ENCODE measurements at regions not wholly inside any gene's neighbourhood (a gene's known extent, or its start where the extent isn't known, plus 50 kb on each side); places are given as distances from the start of the nearest gene placed in this dataset.

DNA sequence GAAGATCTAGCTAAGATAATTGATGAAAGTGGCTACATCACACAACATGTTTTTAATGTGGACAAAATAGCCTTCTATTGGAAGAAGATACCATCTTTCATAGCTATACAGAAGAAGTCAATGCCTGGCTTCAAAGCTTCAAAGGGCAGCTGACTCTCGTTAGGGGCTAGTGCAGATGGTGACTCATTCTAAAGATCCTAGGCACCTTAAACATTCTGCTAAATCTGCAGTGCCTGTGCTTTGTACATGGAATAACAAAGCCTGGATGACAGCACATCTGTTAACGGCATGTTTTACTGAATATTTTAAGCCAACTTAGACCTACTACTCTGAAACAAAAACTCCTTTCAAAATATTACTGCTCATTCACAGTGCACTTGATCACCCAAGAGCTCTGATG is 65.6 kb upstream of the USP24 start:
- H3K4me1 ChIP-seq (ENCODE audit: control insufficient read depth, insufficient read depth, low read length) = peaks cover 15% of the 10 kb centered on the region
- no peaks in the 10 kb centered on the region for H3K36me3 ChIP-seq (ENCODE audit: control insufficient read depth, insufficient read depth, low read length)
- WGBS (ENCODE audit: insufficient coverage) = 40% methylated on average over 1 of the region's 2 CpGs
- H3K9me3 ChIP-seq (replicated peaks; ENCODE audit: control insufficient read depth, low read depth, low read length) = no peaks in the 10 kb centered on the region
- no peak for DNase-seq
- H3K4me3 ChIP-seq (ENCODE audit: low read length) = no peak overlapping the region
- no peak overlapping the region for H3K27ac ChIP-seq (ENCODE audit: low read length)
- no peaks in the 10 kb centered on the region for H3K27me3 ChIP-seq (ENCODE audit: control insufficient read depth, insufficient read depth, low read length)

DNA sequence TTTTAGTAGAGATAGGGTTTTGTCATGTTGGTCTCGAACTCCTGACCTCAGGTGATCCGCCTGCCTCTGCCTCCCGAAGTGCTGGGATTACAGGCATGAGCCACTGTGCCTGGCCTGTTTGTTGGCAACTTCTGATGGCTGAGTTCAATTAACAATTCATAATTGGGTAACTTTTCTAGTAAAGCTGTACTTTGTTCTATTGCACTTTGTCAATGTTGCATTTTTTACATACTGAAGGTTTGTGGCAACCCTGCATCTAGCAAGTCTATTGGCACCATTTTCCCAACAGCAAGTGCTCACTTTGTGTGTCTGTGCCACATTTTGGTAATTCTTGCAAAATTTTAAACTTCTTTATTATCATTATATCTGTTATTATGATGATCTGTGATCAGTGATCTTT is 64.5 kb upstream of the USP24 start:
- Histone ChIP-seq H3K27ac (ENCODE audit: low read length) (no peak overlapping the region), H3K4me1 (ENCODE audit: control insufficient read depth, insufficient read depth, low read length) (peaks cover 15% of the 10 kb centered on the region), H3K36me3 (ENCODE audit: control insufficient read depth, insufficient read depth, low read length) (no peaks in the 10 kb centered on the region), H3K9me3 (replicated peaks; ENCODE audit: control insufficient read depth, low read depth, low read length) (no peaks in the 10 kb centered on the region), H3K4me3 (ENCODE audit: low read length) (no peak overlapping the region), H3K27me3 (ENCODE audit: control insufficient read depth, insufficient read depth, low read length) (no peaks in the 10 kb centered on the region)
- no peak for DNase-seq
- no CpG with 5 or more reads among the region's 3 CpGs for WGBS (ENCODE audit: insufficient coverage)

DNA sequence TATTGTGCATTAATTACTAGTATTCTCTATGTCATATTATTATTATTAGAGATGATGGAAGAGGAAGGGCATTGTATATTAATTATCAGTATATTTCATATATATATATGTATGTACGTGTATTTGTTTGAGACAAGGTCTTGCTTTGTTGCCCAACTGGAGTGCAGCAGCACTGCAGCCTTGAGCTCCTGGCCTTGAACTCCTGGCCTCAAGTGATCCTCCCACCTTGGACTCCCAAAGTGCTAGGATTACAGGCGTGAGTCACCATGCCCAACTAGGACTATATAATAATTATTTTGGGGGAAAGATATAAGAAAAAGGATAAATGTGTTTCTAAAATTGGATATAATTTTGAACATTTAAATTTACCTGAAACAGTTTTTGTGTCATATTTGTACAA is 63.2 kb upstream of the USP24 start:
- Histone ChIP-seq H3K9me3 (replicated peaks; ENCODE audit: control insufficient read depth, low read depth, low read length) (no peaks in the 10 kb centered on the region), H3K27ac (ENCODE audit: low read length) (no peak overlapping the region), H3K4me3 (ENCODE audit: low read length) (no peak overlapping the region), H3K36me3 (ENCODE audit: control insufficient read depth, insufficient read depth, low read length) (no peaks in the 10 kb centered on the region), H3K4me1 (ENCODE audit: control insufficient read depth, insufficient read depth, low read length) (peaks cover 15% of the 10 kb centered on the region), H3K27me3 (ENCODE audit: control insufficient read depth, insufficient read depth, low read length) (no peaks in the 10 kb centered on the region)
- no peak for DNase-seq
- no CpG with 5 or more reads among the region's 2 CpGs for WGBS (ENCODE audit: insufficient coverage)

DNA sequence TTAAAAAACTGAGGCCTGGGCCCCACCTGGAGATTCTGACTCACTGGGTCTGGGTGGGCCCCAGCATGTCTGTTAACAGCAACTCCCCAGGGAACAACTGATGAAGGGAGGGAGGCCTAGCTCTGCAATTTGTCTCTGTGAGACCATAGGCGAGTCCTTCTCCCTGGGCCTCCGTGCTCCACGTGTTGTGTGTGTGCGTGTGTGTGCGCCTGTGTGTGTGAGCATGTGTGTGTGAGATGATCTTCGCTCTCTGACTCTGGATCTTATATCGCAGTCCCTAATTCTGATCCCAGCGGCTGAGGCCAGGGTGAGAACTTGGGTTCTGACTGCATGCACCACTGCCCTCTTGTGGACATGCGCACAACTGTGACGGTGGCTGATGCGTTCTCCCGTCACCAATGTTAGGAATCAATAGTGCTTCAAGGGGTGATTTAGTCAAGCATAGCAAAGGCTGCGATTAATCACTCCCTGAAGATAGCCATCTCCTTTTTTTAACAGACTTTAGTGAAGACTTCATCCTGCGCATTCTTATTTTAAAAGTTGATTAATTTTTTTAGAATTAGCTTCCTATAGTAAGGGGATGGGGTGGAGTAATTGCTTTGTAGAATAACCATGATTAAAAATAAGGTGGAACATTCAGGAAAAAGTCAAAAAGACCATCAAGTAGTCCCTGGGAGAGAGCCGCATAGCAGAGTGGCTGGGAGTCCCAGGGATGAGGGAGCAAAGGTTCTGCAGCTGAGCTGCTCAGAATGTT is 62.4 kb upstream of the USP24 start:
- DNase-seq = peak; percentile 78
- Histone ChIP-seq H3K4me1 (ENCODE audit: control insufficient read depth, insufficient read depth, low read length) (peaks cover 15% of the 10 kb centered on the region), H3K27ac (ENCODE audit: low read length) (peak overlapping the region; percentile 62)

DNA sequence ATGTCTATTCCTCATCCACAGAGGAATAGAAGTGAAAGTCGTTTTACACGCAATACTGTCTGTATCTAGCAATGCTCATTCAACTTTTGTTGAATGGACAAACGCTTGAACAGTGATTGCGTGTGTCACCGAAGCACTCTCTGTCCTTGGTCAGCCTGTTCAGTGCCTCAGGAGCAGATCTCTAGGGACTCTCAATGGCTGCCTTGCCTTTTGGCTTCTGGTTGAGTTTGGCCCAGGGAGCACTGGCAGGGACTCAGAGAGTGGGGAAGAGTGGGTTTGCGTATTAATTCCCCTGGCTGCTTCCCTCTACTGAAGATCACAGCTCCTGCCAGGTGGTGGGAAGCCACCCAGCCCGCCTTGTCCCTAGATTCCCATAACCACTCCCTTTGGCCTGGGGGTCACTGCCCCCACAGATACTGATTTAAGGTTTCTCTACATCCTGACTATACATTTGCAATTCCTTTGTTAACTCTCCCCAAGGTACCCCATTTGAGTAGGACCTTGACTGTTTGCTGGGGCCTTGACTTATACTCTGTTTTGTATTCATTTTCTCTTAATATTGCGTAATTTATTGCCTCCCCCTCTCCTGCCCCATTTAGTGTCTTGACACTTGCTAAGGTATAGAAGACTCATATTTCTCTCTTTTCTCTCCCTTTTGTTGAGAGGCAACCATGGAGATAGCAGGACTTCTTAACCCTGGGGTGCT is 61.7 kb upstream of the USP24 start:
- Histone ChIP-seq H3K27ac (ENCODE audit: low read length) (peak overlapping the region; percentile 62), H3K4me1 (ENCODE audit: control insufficient read depth, insufficient read depth, low read length) (peaks cover 15% of the 10 kb centered on the region), H3K36me3 (ENCODE audit: control insufficient read depth, insufficient read depth, low read length) (no peaks in the 10 kb centered on the region), H3K9me3 (replicated peaks; ENCODE audit: control insufficient read depth, low read depth, low read length) (no peaks in the 10 kb centered on the region), H3K27me3 (ENCODE audit: control insufficient read depth, insufficient read depth, low read length) (no peaks in the 10 kb centered on the region), H3K4me3 (ENCODE audit: low read length) (no peak overlapping the region)
- peak; percentile 39 for DNase-seq
- WGBS (ENCODE audit: insufficient coverage) = 52% methylated on average over 7 of the region's 8 CpGs

More for the DNA sequence above, 62.4 kb upstream of the USP24 start:
- H3K9me3 ChIP-seq (replicated peaks; ENCODE audit: control insufficient read depth, low read depth, low read length) = no peaks in the 10 kb centered on the region
- H3K36me3 ChIP-seq (ENCODE audit: control insufficient read depth, insufficient read depth, low read length) = no peaks in the 10 kb centered on the region
- no peak overlapping the region for H3K4me3 ChIP-seq (ENCODE audit: low read length)
- no peaks in the 10 kb centered on the region for H3K27me3 ChIP-seq (ENCODE audit: control insufficient read depth, insufficient read depth, low read length)
- WGBS (ENCODE audit: insufficient coverage) = 16% methylated on average over 5 of the region's 15 CpGs

DNA sequence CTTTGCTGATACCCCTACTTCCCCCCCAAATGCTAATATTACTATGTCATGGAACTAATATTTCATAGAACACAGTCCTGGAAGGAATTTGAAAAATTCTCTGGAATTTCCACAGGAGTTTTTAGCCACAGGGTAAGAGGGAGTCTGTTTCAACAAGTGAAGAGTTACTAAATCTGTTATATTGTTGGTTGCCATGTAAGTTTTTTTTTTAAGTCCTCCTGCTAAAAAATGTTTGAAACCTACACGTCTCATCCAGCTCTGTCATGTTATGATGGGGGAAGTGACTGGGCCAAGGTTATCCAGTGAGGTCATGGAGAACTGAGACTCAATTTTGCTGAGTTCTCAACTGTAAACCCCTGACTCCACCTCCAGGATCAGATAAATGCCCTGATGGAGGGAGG is 60.8 kb upstream of the USP24 start:
- DNase-seq = peak; percentile 39
- no peak overlapping the region for H3K27ac ChIP-seq (ENCODE audit: low read length)
- WGBS (ENCODE audit: insufficient coverage) = no CpG with 5 or more reads among the region's 1 CpG
- H3K4me1 ChIP-seq (ENCODE audit: control insufficient read depth, insufficient read depth, low read length) = peaks cover 15% of the 10 kb centered on the region
- H3K4me3 ChIP-seq (ENCODE audit: low read length) = no peak overlapping the region
- no peaks in the 10 kb centered on the region for H3K36me3 ChIP-seq (ENCODE audit: control insufficient read depth, insufficient read depth, low read length)
- no peaks in the 10 kb centered on the region for H3K9me3 ChIP-seq (replicated peaks; ENCODE audit: control insufficient read depth, low read depth, low read length)
- H3K27me3 ChIP-seq (ENCODE audit: control insufficient read depth, insufficient read depth, low read length) = no peaks in the 10 kb centered on the region

DNA sequence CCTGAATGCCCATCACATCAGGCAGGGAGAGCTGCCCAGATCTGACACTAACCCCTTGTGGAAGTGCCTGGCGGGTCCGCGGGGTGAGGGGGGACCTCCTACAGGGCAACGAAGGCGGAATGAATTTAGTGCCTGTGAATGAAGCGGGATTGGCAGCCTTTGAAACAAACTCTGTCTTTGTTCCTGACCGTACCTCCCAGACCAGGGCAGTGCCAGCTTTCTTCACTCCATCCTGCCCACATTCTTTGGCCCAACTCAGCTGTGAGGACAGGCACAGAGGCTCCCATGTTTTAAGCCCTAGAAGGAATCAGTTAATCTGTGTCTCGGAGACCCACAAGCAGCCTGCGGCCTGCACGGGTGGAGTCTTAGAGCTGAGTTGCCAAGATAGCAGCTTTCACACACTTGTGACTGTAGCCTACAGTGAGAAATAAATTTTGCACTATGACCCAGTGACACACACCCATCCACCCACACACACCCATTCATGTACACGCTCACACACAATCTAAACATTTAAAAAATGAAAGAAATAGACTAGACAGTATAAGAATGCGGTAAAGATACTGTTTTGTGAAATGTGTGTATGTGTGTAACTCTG is 60.1 kb upstream of the USP24 start:
- H3K4me1 ChIP-seq (ENCODE audit: control insufficient read depth, insufficient read depth, low read length) = peaks cover 15% of the 10 kb centered on the region
- H3K36me3 ChIP-seq (ENCODE audit: control insufficient read depth, insufficient read depth, low read length) = no peaks in the 10 kb centered on the region
- no peaks in the 10 kb centered on the region for H3K27me3 ChIP-seq (ENCODE audit: control insufficient read depth, insufficient read depth, low read length)
- H3K9me3 ChIP-seq (replicated peaks; ENCODE audit: control insufficient read depth, low read depth, low read length) = no peaks in the 10 kb centered on the region
- peak; percentile 28 for DNase-seq
- no peak overlapping the region for H3K27ac ChIP-seq (ENCODE audit: low read length)
- no peak overlapping the region for H3K4me3 ChIP-seq (ENCODE audit: low read length)
- 68% methylated on average over 7 of the region's 12 CpGs for WGBS (ENCODE audit: insufficient coverage)

DNA sequence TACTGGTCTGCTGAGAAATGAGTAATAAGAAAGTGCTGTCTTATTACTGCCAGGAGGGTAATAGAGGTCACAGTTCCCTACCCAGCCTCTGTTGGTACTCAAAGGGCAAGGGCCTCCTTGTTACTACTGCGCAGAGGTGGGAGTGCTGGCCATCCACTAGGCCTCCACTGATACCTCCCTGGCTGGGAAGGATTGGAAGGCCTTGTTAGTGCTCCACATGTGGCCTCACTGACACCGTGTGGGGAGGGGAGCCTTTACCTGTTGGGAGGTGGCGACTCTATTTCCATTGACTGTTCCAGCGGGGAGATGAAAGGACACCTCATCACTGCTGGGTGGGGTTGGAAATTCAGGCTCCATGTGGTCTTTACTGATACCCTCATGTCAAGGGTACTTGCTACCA is 57.8 kb upstream of the USP24 start:
- Histone ChIP-seq H3K27me3 (ENCODE audit: control insufficient read depth, insufficient read depth, low read length) (no peaks in the 10 kb centered on the region), H3K36me3 (ENCODE audit: control insufficient read depth, insufficient read depth, low read length) (no peaks in the 10 kb centered on the region), H3K4me1 (ENCODE audit: control insufficient read depth, insufficient read depth, low read length) (peaks cover 15% of the 10 kb centered on the region), H3K27ac (ENCODE audit: low read length) (no peak overlapping the region), H3K4me3 (ENCODE audit: low read length) (no peak overlapping the region), H3K9me3 (replicated peaks; ENCODE audit: control insufficient read depth, low read depth, low read length) (no peaks in the 10 kb centered on the region)
- WGBS (ENCODE audit: insufficient coverage) = 0% methylated on average over 1 of the region's 4 CpGs
- DNase-seq = no peak
